ENCODE measurements at regions not wholly inside any gene's neighbourhood (a gene's known extent, or its start where the extent isn't known, plus 50 kb on each side); places are given as distances from the start of the nearest gene placed in this dataset.

DNA sequence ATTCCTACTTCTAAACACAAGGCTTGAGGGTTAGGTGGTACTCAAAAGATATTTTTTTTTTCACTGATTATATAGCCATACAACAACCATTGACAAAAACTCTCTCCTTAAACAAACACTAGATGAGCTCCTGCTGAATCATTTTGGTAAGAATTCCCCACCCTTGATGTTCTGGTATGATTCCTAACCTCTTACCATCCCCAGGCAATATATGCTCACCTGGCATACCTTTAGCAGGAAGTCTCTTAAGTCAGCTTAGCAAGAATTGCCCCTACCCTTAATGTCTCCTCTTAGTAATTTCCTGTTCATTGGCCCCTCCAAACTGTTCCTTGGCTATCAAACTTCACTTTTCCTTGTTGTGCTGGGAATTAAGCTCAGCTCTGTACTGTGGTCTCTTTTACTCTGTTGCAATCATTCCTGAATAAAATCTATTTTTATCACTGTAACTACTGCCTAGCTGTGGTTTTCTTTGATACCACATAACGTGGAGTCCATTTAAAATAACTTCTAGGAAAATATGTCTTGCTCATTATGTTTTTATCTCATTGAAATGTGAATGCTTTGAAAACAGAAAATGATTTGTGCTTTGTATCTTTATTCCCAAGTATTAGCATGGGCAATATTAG, 712.6 kb downstream of the SLC16A7 start:
- Histone ChIP-seq H4K20me1 (ENCODE audit: insufficient read depth) (no peaks in the 10 kb centered on the region), H3K79me2 (ENCODE audit: insufficient read depth, low read depth) (no peaks in the 10 kb centered on the region), H2AFZ (ENCODE audit: low read depth) (no peak overlapping the region), H3K4me1 (ENCODE audit: low read depth, poor library complexity, severe bottlenecking) (no peaks in the 10 kb centered on the region), H3K4me3 (IDR thresholded peaks at IDR 0.05; ENCODE audit: insufficient read depth, low read depth, low read length) (no peak overlapping the region), H3K27ac (no peak overlapping the region), H3K36me3 (ENCODE audit: insufficient read depth) (no peaks in the 10 kb centered on the region), H3K27me3 (ENCODE audit: insufficient read depth, low read depth) (no peaks in the 10 kb centered on the region), H3K9ac (no peak overlapping the region), H3K4me2 (no peak overlapping the region)
- TF ChIP-seq CTCF (conservative IDR thresholded peaks at IDR 0.05; ENCODE audit: low read depth, low read length): no peak

GRCh38 chr12:60311940-60312339, 716.1 kb downstream of the SLC16A7 start:
- H3K4me3 ChIP-seq (IDR thresholded peaks at IDR 0.05; ENCODE audit: insufficient read depth, low read depth, low read length): no peak overlapping the region
- H3K79me2 ChIP-seq (ENCODE audit: insufficient read depth, low read depth): no peaks in the 10 kb centered on the region
- no peak overlapping the region for H3K4me2 ChIP-seq
- no peaks in the 10 kb centered on the region for H4K20me1 ChIP-seq (ENCODE audit: insufficient read depth)
- H2AFZ ChIP-seq (ENCODE audit: low read depth): no peak overlapping the region
- H3K4me1 ChIP-seq (ENCODE audit: low read depth, poor library complexity, severe bottlenecking): no peaks in the 10 kb centered on the region
- no peak overlapping the region for H3K27ac ChIP-seq
- no peak for TF ChIP-seq CTCF (conservative IDR thresholded peaks at IDR 0.05; ENCODE audit: low read depth, low read length)
- no peak overlapping the region for H3K9ac ChIP-seq
- no peaks in the 10 kb centered on the region for H3K27me3 ChIP-seq (ENCODE audit: insufficient read depth, low read depth)
- no peaks in the 10 kb centered on the region for H3K36me3 ChIP-seq (ENCODE audit: insufficient read depth)

DNA sequence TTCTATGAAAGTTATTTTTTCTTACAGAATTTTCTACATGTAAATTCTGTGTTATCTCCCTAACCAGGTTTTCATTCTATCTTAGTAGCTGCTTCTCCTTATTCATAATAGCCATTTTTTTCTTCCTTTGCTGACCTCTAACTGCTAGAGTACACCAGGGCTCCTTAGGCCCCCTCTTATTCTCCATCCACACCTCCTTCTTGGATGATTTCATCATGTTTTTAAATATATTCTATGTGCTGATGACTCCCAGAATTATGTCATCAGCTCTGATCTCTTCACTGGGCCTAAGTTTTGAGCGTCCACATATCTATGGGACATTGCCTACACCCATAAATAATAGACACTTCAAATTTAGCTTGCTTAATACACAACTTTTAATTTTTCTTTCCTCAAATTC, 721.5 kb downstream of the SLC16A7 start:
- Histone ChIP-seq H4K20me1 (ENCODE audit: insufficient read depth) (no peaks in the 10 kb centered on the region), H3K27ac (no peak overlapping the region), H3K4me1 (ENCODE audit: low read depth, poor library complexity, severe bottlenecking) (no peaks in the 10 kb centered on the region), H3K9ac (no peak overlapping the region), H3K79me2 (ENCODE audit: insufficient read depth, low read depth) (no peaks in the 10 kb centered on the region), H3K27me3 (ENCODE audit: insufficient read depth, low read depth) (no peaks in the 10 kb centered on the region), H3K4me3 (IDR thresholded peaks at IDR 0.05; ENCODE audit: insufficient read depth, low read depth, low read length) (no peak overlapping the region), H3K36me3 (ENCODE audit: insufficient read depth) (no peaks in the 10 kb centered on the region), H3K4me2 (no peak overlapping the region), H2AFZ (ENCODE audit: low read depth) (no peak overlapping the region)
- TF ChIP-seq CTCF (conservative IDR thresholded peaks at IDR 0.05; ENCODE audit: low read depth, low read length): no peak

- no peaks in the 10 kb centered on the region for H3K4me1 ChIP-seq (ENCODE audit: low read depth, poor library complexity, severe bottlenecking)
- no peak overlapping the region for H3K9ac ChIP-seq
- H3K4me3 ChIP-seq (IDR thresholded peaks at IDR 0.05; ENCODE audit: insufficient read depth, low read depth, low read length): no peak overlapping the region
- no peak overlapping the region for H3K4me2 ChIP-seq
- H3K79me2 ChIP-seq (ENCODE audit: insufficient read depth, low read depth): no peaks in the 10 kb centered on the region
- no peaks in the 10 kb centered on the region for H3K36me3 ChIP-seq (ENCODE audit: insufficient read depth)
- no peak for TF ChIP-seq CTCF (conservative IDR thresholded peaks at IDR 0.05; ENCODE audit: low read depth, low read length)
- H2AFZ ChIP-seq (ENCODE audit: low read depth): no peak overlapping the region
- H3K27ac ChIP-seq: no peak overlapping the region
- no peaks in the 10 kb centered on the region for H4K20me1 ChIP-seq (ENCODE audit: insufficient read depth)
- H3K27me3 ChIP-seq (ENCODE audit: insufficient read depth, low read depth): no peaks in the 10 kb centered on the region
Measured at GRCh38 chr12:60324746-60325145, 728.9 kb downstream of the SLC16A7 start.
